ENCODE measurements at regions not wholly inside any gene's neighbourhood (a gene's known extent, or its start where the extent isn't known, plus 50 kb on each side); places are given as distances from the start of the nearest gene placed in this dataset.
"Not testable (repeated sequence)": the region's sequence is repeated elsewhere in the genome, so short reads cannot be mapped to it uniquely, and the experiment has no call there.

- DNase-seq (ENCODE audit: low spot score): no peak
Measured at GRCh38 chr1:200319148-200319547, 90.7 kb downstream of the ZNF281 start.

DNA sequence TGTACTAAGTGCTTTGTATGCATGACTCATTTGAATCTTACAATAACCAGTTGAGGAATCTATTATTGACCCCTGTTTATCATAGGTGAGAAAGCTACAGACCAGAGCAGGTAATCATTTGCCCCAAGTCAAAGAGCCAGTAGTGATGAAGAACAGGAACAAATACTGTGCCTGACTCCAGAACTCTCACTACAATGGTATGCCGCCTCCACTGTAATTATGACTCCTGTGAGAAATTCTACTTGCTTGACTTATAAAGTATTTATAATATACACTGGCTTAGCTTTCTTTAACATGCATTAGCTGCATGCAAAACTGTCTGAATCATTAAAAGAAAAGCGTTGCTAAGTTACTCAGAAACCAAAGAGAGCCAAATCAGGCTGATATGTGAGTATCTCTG, 92.6 kb downstream of the ZNF281 start:
- no peak for DNase-seq (ENCODE audit: low spot score)

DNA sequence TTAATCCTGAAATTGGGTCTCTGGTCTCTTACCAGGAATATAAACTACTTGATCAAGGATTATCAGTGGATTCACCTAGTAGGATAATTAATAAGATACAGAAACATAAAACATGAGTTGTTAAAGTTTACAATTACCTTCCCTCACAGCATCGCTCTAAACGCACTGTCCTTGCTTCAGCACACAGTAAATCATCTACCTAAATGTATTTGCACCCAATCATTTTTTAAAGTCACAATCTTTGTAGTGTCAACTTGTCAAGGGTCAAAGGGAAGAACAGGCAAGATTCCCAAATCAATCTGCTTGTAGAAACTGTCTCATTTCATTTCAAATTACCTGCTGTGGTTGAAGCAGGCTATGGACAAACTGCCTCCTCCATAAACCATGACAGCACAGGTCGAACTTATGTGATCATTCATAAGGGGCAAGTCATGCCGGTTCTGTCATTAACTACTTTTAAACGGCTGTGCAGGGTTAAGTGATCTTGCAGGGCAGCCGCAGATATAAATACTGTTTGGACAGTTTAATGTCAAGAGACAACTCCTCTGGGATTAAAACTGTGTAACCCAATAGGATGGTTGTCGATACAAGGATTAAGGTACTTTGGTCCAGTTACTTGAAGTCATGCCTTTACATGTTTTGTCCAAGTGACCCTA, 93.6 kb downstream of the ZNF281 start:
- DNase-seq (ENCODE audit: low spot score): no peak

GRCh38 chr1:200314085-200314750, 95.6 kb downstream of the ZNF281 start:
- no peak for DNase-seq (ENCODE audit: low spot score)

DNA sequence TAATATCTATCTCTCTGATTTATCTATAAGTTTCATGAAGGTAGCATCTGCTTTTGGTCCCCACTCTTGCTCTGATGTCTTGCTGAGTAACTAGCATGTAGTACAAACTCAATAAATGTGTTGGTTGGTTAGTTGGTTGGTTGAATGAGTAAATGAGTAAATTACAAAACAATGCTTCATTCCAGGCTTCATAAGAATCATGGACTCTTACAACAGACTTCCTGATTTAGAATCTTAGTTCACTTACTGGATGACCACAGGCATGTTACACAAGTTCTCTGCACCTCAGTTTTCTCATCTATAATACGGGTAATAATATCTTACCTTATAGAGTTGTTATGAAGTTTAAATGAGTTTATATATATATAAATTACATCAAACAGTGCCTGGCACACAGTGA, 98.6 kb downstream of the ZNF281 start:
- DNase-seq (ENCODE audit: low spot score): no peak

- DNase-seq (ENCODE audit: low spot score): no peak
Measured at GRCh38 chr1:200310824-200311223, 99.0 kb downstream of the ZNF281 start.

- no peak for DNase-seq (ENCODE audit: low spot score)
Measured at GRCh38 chr1:200307755-200308066, 102.1 kb downstream of the ZNF281 start.

DNA sequence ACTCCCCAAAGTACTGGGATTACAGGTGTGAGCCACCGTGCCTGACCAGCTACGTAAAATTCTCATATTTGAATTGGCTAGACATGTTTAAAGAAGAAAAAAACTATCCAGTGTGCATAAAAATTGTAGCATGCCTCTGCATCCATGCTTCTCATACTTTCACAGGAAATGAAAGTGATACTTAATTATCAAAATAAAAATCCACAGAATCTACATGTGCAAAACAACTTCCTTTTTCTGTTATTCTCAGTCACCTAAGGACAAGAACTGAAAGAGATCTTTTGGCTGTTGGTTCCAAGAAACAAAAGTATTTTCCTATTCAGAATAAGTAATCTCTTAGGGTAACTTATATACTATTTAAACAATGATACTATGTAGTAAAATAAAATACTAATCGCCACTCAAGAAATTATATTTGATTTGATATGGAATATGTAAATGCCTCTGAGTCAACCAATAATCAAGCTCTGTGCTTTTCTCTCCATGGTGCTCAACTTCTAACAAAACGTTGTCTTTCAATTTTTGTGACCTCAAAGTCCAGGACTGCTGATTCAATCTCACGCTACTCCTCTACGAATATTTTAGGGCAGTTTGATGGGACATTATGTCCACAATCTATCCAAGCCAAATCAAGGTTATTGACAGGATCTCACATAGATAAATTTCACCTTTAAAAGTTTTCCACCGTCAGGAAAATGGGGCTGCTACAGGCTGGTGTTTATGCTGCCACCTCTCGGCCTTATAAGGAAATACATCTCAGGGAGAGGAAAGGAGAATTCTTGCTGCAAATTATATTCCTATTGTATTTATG, 102.7 kb downstream of the ZNF281 start:
- peak; percentile 21 for DNase-seq (ENCODE audit: low spot score)

DNA sequence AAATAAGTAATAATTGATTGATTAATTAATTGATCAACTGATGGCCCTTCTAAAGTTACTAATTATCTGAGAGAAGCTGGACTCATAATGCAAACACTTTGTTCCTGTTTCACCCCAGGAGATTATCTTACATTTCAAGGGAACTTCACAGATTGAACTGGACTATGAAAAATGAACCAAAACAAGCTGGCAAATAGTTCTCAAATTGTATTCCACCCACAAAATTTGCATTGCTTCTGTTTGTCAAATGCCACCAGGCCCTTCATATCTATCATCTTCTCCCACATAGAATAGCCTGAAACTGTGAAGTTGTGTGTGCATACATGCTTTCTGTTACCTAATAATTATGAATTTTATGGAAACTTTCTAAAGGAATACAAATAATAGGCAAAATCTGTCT, 104.0 kb downstream of the ZNF281 start:
- no peak for DNase-seq (ENCODE audit: low spot score)

DNA sequence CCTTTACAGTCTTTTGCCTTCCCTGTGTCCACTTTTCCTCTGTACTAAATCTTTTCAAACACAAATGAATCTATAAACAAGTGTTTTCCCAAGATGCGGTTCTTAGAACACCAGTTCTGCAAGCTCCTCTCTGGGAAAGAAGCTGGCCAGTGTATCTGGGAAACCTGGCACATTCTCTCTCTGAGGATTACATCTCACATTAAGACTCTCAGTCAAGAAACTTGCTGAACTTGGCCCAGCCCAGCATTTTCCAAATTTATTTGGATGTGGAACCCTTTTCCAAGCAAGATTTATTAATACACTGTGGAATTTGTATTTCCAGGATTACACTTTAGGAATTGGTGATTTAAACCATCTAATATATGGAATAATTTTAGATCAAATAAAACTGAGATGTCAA, 105.7 kb downstream of the ZNF281 start:
- no peak for DNase-seq (ENCODE audit: low spot score)

DNA sequence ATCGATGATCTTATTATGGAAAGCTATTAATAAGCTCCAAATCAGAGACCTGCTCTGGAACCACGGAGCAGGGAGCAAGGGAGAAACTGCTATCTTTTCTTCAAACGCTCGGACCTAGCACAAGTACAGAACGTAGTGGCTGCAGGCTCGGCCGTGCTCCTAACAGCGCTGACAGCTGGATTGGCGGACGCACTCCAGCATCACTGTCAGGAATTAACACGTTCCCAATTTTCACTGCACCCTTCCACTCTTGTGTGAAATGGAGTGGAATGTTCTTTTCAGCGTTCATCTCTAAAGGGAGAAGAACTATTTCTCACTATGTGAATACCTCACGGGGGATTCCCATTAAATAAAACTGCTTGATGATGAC, 106.9 kb downstream of the ZNF281 start:
- no peak for DNase-seq (ENCODE audit: low spot score)

DNA sequence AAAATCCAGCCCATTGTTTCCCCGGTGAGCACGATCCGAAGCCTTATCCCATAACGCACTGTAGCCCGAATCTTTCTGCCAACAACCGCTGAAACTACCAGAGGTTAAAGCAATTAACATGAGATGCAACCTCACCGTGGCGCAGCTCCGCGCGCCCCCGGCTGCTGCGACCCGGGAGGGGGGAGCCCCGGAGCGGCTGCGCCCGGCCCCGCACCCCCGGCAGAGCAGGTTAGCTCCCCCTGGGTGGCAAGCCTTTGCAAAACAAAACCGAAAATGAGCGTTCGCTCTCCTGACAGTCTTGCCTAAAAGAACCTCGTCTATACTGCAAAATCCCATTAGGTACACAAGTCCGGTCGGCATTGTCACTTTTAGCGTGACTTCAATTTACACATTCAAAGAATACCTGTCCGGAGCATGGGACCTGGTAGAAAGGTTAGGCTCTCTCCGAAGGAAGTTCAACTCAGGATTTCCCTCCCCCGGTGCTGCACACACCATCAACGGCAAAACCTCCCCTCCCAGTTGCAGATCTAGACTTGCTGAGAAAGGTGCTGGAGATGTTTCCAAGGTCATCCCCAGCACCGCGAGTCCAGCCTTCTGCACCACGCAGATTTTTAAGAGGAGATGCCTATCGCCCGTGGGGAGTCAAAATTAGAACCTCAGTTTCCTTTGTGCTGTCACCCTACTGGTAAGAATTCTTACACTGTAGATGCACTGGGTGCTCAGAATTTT, 107.5 kb downstream of the ZNF281 start:
- no peak for DNase-seq (ENCODE audit: low spot score)

DNA sequence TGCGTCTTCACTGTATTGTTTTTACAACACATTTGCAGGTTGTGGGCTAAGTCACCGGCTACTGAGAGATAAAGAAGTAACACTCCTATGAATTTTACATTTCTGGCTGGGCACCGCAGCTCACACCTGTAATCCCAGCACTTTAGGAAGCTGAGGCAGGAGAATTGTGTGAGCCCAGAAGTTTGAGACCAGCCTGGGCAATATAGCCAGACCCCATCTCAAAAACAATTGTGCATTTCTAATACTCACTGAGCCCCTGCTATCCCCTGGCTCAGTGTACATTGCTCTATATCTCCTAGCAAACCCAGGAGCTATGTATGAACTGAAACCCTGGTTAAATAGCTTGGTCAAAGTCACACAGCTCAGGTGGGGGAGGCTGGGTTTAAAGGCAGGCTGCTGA, 108.7 kb downstream of the ZNF281 start:
- DNase-seq (ENCODE audit: low spot score): no peak

DNA sequence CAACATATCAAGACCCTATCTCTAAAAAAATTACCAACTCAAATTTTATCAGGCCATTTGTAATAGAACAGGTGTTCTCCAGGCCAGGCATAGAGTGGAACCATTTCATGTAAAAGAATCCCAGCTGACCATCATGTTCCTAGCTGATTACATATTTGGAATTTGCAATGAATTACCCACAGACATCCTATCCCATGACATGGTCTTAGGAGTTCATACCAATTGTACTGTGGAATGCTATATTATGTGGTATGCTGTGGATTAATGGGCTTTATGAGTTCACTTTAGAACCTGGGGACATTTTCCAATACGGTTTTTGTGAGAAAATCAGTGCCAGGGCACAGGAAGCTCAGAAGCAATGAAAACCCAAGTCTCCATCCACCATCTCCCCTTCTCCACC, 110.3 kb downstream of the ZNF281 start:
- DNase-seq (ENCODE audit: low spot score): no peak

DNA sequence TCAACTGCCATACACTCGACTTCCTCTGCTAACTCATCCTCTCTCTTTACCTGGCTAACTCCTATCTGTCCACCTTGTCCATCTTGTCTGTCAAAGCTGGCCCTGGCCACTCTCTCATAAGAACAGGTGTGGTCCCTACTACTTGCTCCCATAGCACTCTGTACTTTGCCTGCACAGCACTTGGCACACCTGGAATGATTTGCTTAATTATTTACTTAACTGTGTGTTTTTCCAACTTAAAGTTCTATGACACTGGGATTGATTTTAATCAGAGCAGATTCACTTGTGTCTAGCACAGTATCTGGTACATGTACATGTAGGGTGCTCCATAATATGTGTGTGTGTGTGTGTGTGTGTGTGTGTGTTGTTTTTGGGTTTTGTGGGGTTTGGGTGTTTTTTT, 111.6 kb downstream of the ZNF281 start:
- DNase-seq (ENCODE audit: low spot score): no peak

DNA sequence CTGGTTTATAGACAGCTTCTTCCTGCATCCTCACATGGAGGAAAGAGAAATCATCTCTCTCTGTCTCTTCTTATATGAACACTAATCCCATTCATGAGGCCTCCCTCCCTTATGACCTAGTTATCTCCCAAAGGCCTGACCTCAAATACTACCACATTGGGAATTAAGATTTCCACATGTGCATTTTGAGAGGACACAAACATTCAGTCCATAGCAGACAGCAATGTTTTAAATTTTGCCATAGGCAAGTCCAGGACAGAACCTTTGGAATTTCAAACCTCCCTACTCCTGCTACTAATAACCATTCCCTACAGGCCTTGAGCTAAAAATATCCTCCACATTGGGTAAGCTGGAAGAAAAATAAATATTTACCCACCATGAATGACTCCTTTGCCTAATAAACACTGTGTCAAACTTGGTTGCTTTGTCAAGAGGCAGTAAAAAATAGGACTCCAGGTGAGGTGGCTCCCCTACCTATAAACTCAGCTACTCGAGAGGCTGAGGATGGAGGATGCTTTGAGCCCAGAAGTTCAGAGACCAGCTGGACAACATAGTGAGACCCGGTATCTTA, 113.7 kb downstream of the ZNF281 start:
- no peak for DNase-seq (ENCODE audit: low spot score)

GRCh38 chr1:200294241-200294640, 115.6 kb downstream of the ZNF281 start:
- no peak for DNase-seq (ENCODE audit: low spot score)

GRCh38 chr1:200292699-200293098, 117.1 kb downstream of the ZNF281 start:
- no peak for DNase-seq (ENCODE audit: low spot score)

- DNase-seq (ENCODE audit: low spot score): no peak
Measured at GRCh38 chr1:200291106-200291505, 118.7 kb downstream of the ZNF281 start.

DNA sequence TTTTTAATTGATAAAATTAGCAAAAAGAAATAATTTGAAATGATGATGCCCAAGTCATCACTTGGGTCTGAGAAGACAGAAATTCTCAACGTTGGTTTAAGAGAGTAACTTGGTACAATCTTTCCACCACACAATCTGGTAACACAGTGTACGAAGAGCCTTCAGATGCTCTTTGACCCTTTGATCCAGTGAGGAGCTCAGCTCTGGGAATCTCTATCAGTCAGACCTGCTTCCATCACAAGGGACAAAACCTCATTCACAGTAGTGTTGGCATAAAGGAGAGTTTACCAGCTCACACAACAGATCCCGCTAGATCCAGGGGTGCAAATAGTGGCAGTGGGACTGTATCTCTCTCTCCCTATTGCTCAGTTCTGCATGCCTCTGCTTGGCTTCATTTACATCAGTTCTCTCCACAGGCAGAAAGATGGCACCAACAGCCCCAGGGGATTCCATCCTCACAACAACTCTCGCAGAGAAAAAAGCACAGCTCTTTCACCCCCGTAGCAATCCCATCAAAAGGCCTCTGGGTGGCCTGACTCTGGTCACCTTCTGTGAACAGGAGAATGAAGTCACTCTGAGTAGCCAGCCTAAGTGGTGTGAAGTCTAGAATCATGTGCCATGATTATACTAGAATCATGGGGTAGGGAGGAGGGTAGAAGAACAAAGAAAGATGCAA, 119.7 kb downstream of the ZNF281 start:
- DNase-seq (ENCODE audit: low spot score): no peak

GRCh38 chr1:200288226-200288625, 121.6 kb downstream of the ZNF281 start:
- no peak for DNase-seq (ENCODE audit: low spot score)

GRCh38 chr1:200284236-200284635, 125.6 kb downstream of the ZNF281 start:
- not testable (repeated sequence) for DNase-seq (ENCODE audit: low spot score)

Data from H4 (cell line).